ENCODE measurements at regions not wholly inside any gene's neighbourhood (a gene's known extent, or its start where the extent isn't known, plus 50 kb on each side); places are given as distances from the start of the nearest gene placed in this dataset.

DNA sequence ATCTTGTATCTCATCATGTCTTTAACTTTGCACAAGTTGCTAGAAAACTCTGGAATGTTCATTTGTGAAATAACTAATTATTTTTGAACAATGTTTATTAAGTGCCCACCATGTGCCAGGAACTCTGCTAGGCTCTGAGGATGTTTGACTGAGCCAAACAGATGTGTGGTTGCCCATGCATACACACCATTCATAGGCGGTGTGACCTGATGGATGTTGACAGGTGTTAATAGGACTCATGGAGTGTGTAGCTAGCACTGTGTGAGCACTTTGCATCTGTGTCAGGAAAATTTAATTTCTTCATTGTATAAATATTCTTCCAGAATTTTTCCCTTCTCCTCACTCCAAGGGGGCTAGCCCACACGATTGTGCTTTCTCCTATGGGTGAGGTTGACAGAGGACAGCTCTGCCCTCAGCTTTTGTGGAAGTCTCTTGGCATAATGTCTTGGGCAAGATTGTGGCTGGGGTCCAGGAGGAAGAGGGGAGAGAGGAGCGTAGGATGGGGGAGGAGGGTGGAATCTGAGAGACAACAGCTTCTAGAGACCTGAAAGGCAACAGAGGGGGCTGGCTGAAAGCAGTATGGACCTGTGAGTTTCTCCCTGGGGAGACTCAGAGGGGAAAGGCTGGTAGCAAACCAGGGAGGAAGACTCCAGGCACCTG is 214.6 kb upstream of the CXCR4 start:
- DNase-seq (ENCODE audit: low read depth, low spot score) (no peak), ATAC-seq (no peak), FAIRE-seq (no peak)
- in situ Hi-C loops (cut with MboI) (no loop called here), intact Hi-C loops (cut with micrococcal nuclease; ENCODE audit: unreplicated experiment) (no loop called here)
- no TSS peak for BruUV-seq (replicated peaks)
- no peak overlapping the region for H3K4me3 ChIP-seq
- H3K9ac ChIP-seq (ENCODE audit: control insufficient read depth, insufficient read depth, low read length) = no peak overlapping the region
- H3K4me2 ChIP-seq (ENCODE audit: control insufficient read depth, insufficient read depth) = no peak overlapping the region
- no peaks in the 10 kb centered on the region for H3K27me3 ChIP-seq (replicated peaks in 1 of 2; ENCODE audit: control insufficient read depth in 2 of 2, insufficient read depth in 2 of 2, low read length in 1 of 2)
- CTCF ChIA-PET = interaction anchor here (0.6 to 1.4 kb wide), 2 partner anchors 28 to 436 kb away, joined by 3 to 5 read pairs; no protein-coding TSS in a partner anchor
- H3K4me1 ChIP-seq (ENCODE audit: control insufficient read depth, insufficient read depth, low read length) = peaks cover 2% of the 10 kb centered on the region; the same call in 1 of the 2 replicates
- H2AFZ ChIP-seq (ENCODE audit: control insufficient read depth, low read depth, low read length) = no peak overlapping the region
- H3K79me2 ChIP-seq (ENCODE audit: control insufficient read depth, insufficient read depth, low read length) = no peaks in the 10 kb centered on the region
- H3K9me3 ChIP-seq (replicated peaks; ENCODE audit: control insufficient read depth, insufficient read depth, low read length) = no peaks in the 10 kb centered on the region
- RAD21 ChIA-PET (ENCODE audit: unreplicated experiment) = no interaction called here
- no peak overlapping the region for H3K27ac ChIP-seq (ENCODE audit: control insufficient read depth, insufficient read depth)
- POLR2A ChIA-PET = interaction anchor here (1.1 to 1.3 kb wide), 2 partner anchors 13 to 310 kb away, joined by 3 read pairs; no protein-coding TSS in a partner anchor
- 44% methylated on average over 3 of the region's 3 CpGs for WGBS (ENCODE audit: insufficient coverage, insufficient replicate concordance, low lambda C conversion rate, missing lambda C conversion rate)
- TF ChIP-seq SP1 (IDR thresholded peaks at IDR 0.05; ENCODE audit: low read depth, low read length) = no peak
- no peak for TF ChIP-seq JUNB (IDR thresholded peaks at IDR 0.05)
- TF ChIP-seq ZBED1 (IDR thresholded peaks at IDR 0.05; ENCODE audit: borderline replicate concordance) = no peak
- no peak for TF ChIP-seq NRF1 (conservative IDR thresholded peaks at IDR 0.05; ENCODE audit: low read depth, low read length)
- no peak for TF ChIP-seq LARP7 (IDR thresholded peaks at IDR 0.05)
- TF ChIP-seq SRF (IDR thresholded peaks at IDR 0.05; ENCODE audit: low read depth in 2 of 2, low read length in 2 of 2) = no peak
- no peak for TF ChIP-seq PML (IDR thresholded peaks at IDR 0.05; ENCODE audit: low read length)
- TF ChIP-seq E2F4 (IDR thresholded peaks at IDR 0.05; ENCODE audit: low read depth, low read length) = no peak
- TF ChIP-seq, protein P1, sequence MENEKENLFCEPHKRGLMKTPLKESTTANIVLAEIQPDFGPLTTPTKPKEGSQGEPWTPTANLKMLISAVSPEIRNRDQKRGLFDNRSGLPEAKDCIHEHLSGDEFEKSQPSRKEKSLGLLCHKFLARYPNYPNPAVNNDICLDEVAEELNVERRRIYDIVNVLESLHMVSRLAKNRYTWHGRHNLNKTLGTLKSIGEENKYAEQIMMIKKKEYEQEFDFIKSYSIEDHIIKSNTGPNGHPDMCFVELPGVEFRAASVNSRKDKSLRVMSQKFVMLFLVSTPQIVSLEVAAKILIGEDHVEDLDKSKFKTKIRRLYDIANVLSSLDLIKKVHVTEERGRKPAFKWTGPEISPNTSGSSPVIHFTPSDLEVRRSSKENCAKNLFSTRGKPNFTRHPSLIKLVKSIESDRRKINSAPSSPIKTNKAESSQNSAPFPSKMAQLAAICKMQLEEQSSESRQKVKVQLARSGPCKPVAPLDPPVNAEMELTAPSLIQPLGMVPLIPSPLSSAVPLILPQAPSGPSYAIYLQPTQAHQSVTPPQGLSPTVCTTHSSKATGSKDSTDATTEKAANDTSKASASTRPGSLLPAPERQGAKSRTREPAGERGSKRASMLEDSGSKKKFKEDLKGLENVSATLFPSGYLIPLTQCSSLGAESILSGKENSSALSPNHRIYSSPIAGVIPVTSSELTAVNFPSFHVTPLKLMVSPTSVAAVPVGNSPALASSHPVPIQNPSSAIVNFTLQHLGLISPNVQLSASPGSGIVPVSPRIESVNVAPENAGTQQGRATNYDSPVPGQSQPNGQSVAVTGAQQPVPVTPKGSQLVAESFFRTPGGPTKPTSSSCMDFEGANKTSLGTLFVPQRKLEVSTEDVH (IDR thresholded peaks at IDR 0.05; ENCODE audit: low read depth, partially characterized antibody) = no peak
- no peak for TF ChIP-seq MEF2B (IDR thresholded peaks at IDR 0.05; ENCODE audit: partially characterized antibody, poor library complexity, severe bottlenecking)
- H3K36me3 ChIP-seq (ENCODE audit: control insufficient read depth in 2 of 2, insufficient read depth in 2 of 2, low read length in 1 of 2) = no peaks in the 10 kb centered on the region
- no peaks in the 10 kb centered on the region for H4K20me1 ChIP-seq (ENCODE audit: control insufficient read depth, insufficient read depth)
- SMC1A ChIA-PET (ENCODE audit: uncharacterized antibody, unreplicated experiment) = interaction anchor here (0.7 to 1.5 kb wide), 6 partner anchors 10 to 176 kb away, joined by 3 to 4 read pairs (median 3); no protein-coding TSS in a partner anchor

Measured in GM12878 (cell line).